ENCODE measurements at regions not wholly inside any gene's neighbourhood (a gene's known extent, or its start where the extent isn't known, plus 50 kb on each side); places are given as distances from the start of the nearest gene placed in this dataset.

- DNase-seq: no peak
These were observed 110.1 kb upstream of the UQCRFS1 start for GRCh38 chr19:29323021-29323430.

GRCh38 chr19:29323440-29324290, 110.7 kb upstream of the UQCRFS1 start:
- DNase-seq: no peak

GRCh38 chr19:29324291-29324680, 111.3 kb upstream of the UQCRFS1 start:
- DNase-seq: no peak

GRCh38 chr19:29324717-29325116, 111.8 kb upstream of the UQCRFS1 start:
- no peak for DNase-seq

GRCh38 chr19:29325241-29325975, 112.5 kb upstream of the UQCRFS1 start:
- DNase-seq: no peak

GRCh38 chr19:29326351-29326750, 113.4 kb upstream of the UQCRFS1 start:
- DNase-seq: no peak

GRCh38 chr19:29326849-29327840, 114.2 kb upstream of the UQCRFS1 start:
- no peak for DNase-seq

- DNase-seq: no peak
These were observed 115.6 kb upstream of the UQCRFS1 start for GRCh38 chr19:29328586-29328985.

GRCh38 chr19:29329460-29330134, 116.6 kb upstream of the UQCRFS1 start:
- no peak for DNase-seq

- DNase-seq: no peak
These were observed 123.5 kb upstream of the UQCRFS1 start for GRCh38 chr19:29336425-29336824.

- no peak for DNase-seq
These were observed 124.1 kb upstream of the UQCRFS1 start for GRCh38 chr19:29337029-29337428.

GRCh38 chr19:29338480-29338879, 125.5 kb upstream of the UQCRFS1 start:
- DNase-seq: no peak

- DNase-seq: no peak
These were observed 129.8 kb upstream of the UQCRFS1 start for GRCh38 chr19:29342721-29343120.

GRCh38 chr19:29364224-29364726, 151.3 kb upstream of the UQCRFS1 start:
- no peak for DNase-seq

- DNase-seq: no peak
These were observed 152.0 kb upstream of the UQCRFS1 start for GRCh38 chr19:29364999-29365398.

GRCh38 chr19:29365836-29366417, 153.0 kb upstream of the UQCRFS1 start:
- DNase-seq: no peak

- no peak for DNase-seq
These were observed 153.8 kb upstream of the UQCRFS1 start for GRCh38 chr19:29366757-29367156.

- DNase-seq: no peak
These were observed 154.9 kb upstream of the UQCRFS1 start for GRCh38 chr19:29367791-29368222.

GRCh38 chr19:29370276-29370675, 155.5 kb upstream of the VSTM2B start:
- DNase-seq: no peak

Measured in anterior cingulate cortex (tissue), 58 donors.